A549 (cell line): ENCODE measurements at regions not wholly inside any gene's neighbourhood (a gene's known extent, or its start where the extent isn't known, plus 50 kb on each side); places are given as distances from the start of the nearest gene placed in this dataset.

Experiments
- BHLHE40 ChIP-seq: IDR thresholded peaks from 2 replicates; pipeline ENCODE4 v1.6.1; 2012; ENCODE audit warnings: low read depth, low read length, inconsistent platforms
- ELK1 ChIP-seq: fragments of 150-350 bp; IDR thresholded peaks from 2 replicates; pipeline ENCODE4 v1.6.1; 2014; ENCODE audit warnings: low read depth, mild to moderate bottlenecking, low read length
- EP300 ChIP-seq, 2 experiments: fragments of >200 bp; sonication (Bioruptor Twin); formaldehyde crosslinking; IDR thresholded peaks; 2 replicates in 1 of 2; 3 replicates in 1 of 2; pipeline ENCODE4 v1.6.1; 2016 to 2017
- JUN ChIP-seq, 2 experiments: fragments of >200 bp; sonication (Bioruptor Twin); formaldehyde crosslinking; IDR thresholded peaks; 2 replicates in 1 of 2; 3 replicates in 1 of 2; pipeline ENCODE4 v1.6.1; 2016 to 2017
- MAX ChIP-seq: IDR thresholded peaks from 2 replicates; pipeline ENCODE4 v1.6.1; 2012
- POLR2A ChIP-seq: IDR thresholded peaks from 2 replicates; pipeline ENCODE4 v1.6.1; 2012; ENCODE audit warnings: mild to moderate bottlenecking, low read length
- POLR2AphosphoS2 ChIP-seq: conservative IDR thresholded peaks from 2 replicates; pipeline ENCODE4 v1.6.1; 2012; ENCODE audit warnings: low read length, improper control_type of control experiment, inconsistent platforms
- RAD21 ChIP-seq, 2 experiments: fragments of >200 bp in 1 of 2; sonication (Bioruptor Twin) in 1 of 2; formaldehyde crosslinking in 1 of 2; IDR thresholded peaks in 1 of 2; conservative IDR thresholded peaks in 1 of 2; 2 replicates in 1 of 2; 3 replicates in 1 of 2; pipeline ENCODE4 v1.6.1; 2012 to 2018; ENCODE audit warnings: inconsistent platforms in 1 of 2
- REST ChIP-seq: fragments of 200-600 bp; sonication (generic); IDR thresholded peaks from 2 replicates; pipeline ENCODE4 v1.6.1; 2016; ENCODE audit warnings: antibody characterized with exemption, mild to moderate bottlenecking, moderate library complexity
- SMC3 ChIP-seq: fragments of >200 bp; sonication (Bioruptor Twin); formaldehyde crosslinking; IDR thresholded peaks from 3 replicates; pipeline ENCODE4 v1.6.1; 2018; ENCODE audit warnings: inconsistent platforms
- USF2 ChIP-seq: fragments of 450-650 bp; IDR thresholded peaks from 2 replicates; pipeline ENCODE4 v1.6.1; 2014; ENCODE audit warnings: antibody characterized with exemption
- ZFP36 ChIP-seq: fragments of 450-650 bp; IDR thresholded peaks from 2 replicates; pipeline ENCODE4 v1.6.1; 2014; ENCODE audit warnings: borderline replicate concordance; ENCODE audit not compliant: partially characterized antibody
- TF ChIP-seq, protein P1 (sequence below): fragments of >200 bp; sonication (Bioruptor Twin); formaldehyde crosslinking; IDR thresholded peaks from 3 replicates; pipeline ENCODE4 v1.5.1; 2016
- TF ChIP-seq, protein P2 (sequence below): IDR thresholded peaks from 2 replicates; pipeline ENCODE4 v1.6.1; 2012

DNA sequence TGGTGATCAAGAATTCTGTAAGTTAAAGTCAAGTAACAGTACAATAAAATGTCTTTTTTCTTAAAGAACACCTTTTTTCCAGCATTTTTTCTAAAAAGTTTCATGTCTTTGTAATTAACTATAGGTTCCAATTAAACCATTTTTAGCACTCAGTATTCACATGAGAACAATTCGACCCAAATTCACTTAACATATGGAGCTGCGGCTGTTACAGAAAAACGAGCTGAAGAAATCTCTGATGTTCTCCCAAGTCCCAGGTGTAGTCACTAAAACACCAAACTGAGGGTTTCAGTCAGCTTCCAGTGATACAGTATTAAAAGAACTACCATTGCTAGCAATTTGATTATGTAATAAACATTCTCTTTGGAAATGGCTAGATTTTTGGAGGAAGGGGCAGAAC is 117.6 kb downstream of the TNFSF13B start:
- TF ChIP-seq, protein P1, sequence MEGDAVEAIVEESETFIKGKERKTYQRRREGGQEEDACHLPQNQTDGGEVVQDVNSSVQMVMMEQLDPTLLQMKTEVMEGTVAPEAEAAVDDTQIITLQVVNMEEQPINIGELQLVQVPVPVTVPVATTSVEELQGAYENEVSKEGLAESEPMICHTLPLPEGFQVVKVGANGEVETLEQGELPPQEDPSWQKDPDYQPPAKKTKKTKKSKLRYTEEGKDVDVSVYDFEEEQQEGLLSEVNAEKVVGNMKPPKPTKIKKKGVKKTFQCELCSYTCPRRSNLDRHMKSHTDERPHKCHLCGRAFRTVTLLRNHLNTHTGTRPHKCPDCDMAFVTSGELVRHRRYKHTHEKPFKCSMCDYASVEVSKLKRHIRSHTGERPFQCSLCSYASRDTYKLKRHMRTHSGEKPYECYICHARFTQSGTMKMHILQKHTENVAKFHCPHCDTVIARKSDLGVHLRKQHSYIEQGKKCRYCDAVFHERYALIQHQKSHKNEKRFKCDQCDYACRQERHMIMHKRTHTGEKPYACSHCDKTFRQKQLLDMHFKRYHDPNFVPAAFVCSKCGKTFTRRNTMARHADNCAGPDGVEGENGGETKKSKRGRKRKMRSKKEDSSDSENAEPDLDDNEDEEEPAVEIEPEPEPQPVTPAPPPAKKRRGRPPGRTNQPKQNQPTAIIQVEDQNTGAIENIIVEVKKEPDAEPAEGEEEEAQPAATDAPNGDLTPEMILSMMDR = no peak
- no peak for TF ChIP-seq ZFP36
- TF ChIP-seq RAD21 (conservative IDR thresholded peaks at IDR 0.05 in 1 of 2, IDR thresholded peaks at IDR 0.05 in 1 of 2) = no peak
- no peak for TF ChIP-seq USF2
- no peak for TF ChIP-seq BHLHE40
- TF ChIP-seq REST = no peak
- no peak for TF ChIP-seq EP300 (IDR thresholded peaks at IDR 0.05)
- no peak for TF ChIP-seq JUN (IDR thresholded peaks at IDR 0.05)
- no peak for TF ChIP-seq SMC3
- TF ChIP-seq ELK1 = no peak
- no peak for TF ChIP-seq MAX
- TF ChIP-seq POLR2AphosphoS2 = no peak
- TF ChIP-seq POLR2A = no peak
- TF ChIP-seq, protein P2, sequence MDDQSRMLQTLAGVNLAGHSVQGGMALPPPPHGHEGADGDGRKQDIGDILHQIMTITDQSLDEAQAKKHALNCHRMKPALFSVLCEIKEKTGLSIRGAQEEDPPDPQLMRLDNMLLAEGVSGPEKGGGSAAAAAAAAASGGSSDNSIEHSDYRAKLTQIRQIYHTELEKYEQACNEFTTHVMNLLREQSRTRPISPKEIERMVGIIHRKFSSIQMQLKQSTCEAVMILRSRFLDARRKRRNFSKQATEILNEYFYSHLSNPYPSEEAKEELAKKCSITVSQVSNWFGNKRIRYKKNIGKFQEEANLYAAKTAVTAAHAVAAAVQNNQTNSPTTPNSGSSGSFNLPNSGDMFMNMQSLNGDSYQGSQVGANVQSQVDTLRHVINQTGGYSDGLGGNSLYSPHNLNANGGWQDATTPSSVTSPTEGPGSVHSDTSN = no peak
